ENCODE measurements at regions not wholly inside any gene's neighbourhood (a gene's known extent, or its start where the extent isn't known, plus 50 kb on each side); places are given as distances from the start of the nearest gene placed in this dataset.
A peak's percentile ranks its signal among the peaks of the same experiment; 100 is the strongest.

- H3K4me3 ChIP-seq: no peak overlapping the region
- RAD21 ChIA-PET (ENCODE audit: unreplicated experiment): interaction anchor here (0.8 to 1.5 kb wide), 3 partner anchors 9 to 79 kb away, joined by 3 to 5 read pairs (median 4); no protein-coding TSS in a partner anchor
- no peak overlapping the region for H3K27ac ChIP-seq (ENCODE audit: control insufficient read depth, insufficient read depth)
- H4K20me1 ChIP-seq (ENCODE audit: control insufficient read depth, insufficient read depth): no peaks in the 10 kb centered on the region
- CTCF ChIA-PET: interaction anchor here (1.2 to 1.5 kb wide), 2 partner anchors 14 to 22 kb away, joined by 3 read pairs; no protein-coding TSS in a partner anchor
- 47% methylated on average over 2 of the region's 2 CpGs for WGBS (ENCODE audit: insufficient coverage, insufficient replicate concordance, low lambda C conversion rate, missing lambda C conversion rate)
- no peaks in the 10 kb centered on the region for H3K79me2 ChIP-seq (ENCODE audit: control insufficient read depth, insufficient read depth, low read length)
- in situ Hi-C loops (cut with MboI): no loop called here
- BruUV-seq (replicated peaks): no TSS peak
- peak; percentile 14; the same call in 2 of the 3 replicates for ATAC-seq
- H3K4me2 ChIP-seq (ENCODE audit: control insufficient read depth, insufficient read depth): no peak overlapping the region
- H3K9me3 ChIP-seq (replicated peaks; ENCODE audit: control insufficient read depth, insufficient read depth, low read length): no peaks in the 10 kb centered on the region
- TF ChIP-seq PAX5 (IDR thresholded peaks at IDR 0.05; ENCODE audit: borderline replicate concordance, low read depth, low read length): no peak
- TF ChIP-seq FOXK2 (IDR thresholded peaks at IDR 0.05): no peak
- TF ChIP-seq ZBTB40 (IDR thresholded peaks at IDR 0.05; ENCODE audit: borderline replicate concordance): no peak
- TF ChIP-seq RBBP5 (conservative IDR thresholded peaks at IDR 0.05): no peak
- no peak for TF ChIP-seq MLLT1 (IDR thresholded peaks at IDR 0.05)
- no peak for TF ChIP-seq ZNF592 (IDR thresholded peaks at IDR 0.05)
- TF ChIP-seq RB1 (IDR thresholded peaks at IDR 0.05; ENCODE audit: borderline replicate concordance): no peak
- no peak for TF ChIP-seq LARP7 (IDR thresholded peaks at IDR 0.05)
- H3K9ac ChIP-seq (ENCODE audit: control insufficient read depth, insufficient read depth, low read length): no peak overlapping the region
- intact Hi-C loops (cut with micrococcal nuclease; ENCODE audit: unreplicated experiment): no loop called here
- H3K27me3 ChIP-seq (replicated peaks in 1 of 2; ENCODE audit: control insufficient read depth in 2 of 2, insufficient read depth in 2 of 2, low read length in 1 of 2): no peaks in the 10 kb centered on the region
- no peaks in the 10 kb centered on the region for H3K4me1 ChIP-seq (ENCODE audit: control insufficient read depth, insufficient read depth, low read length)
- POLR2A ChIA-PET: no interaction called here
- H2AFZ ChIP-seq (ENCODE audit: control insufficient read depth, low read depth, low read length): no peak overlapping the region
- FAIRE-seq: no peak
- SMC1A ChIA-PET (ENCODE audit: uncharacterized antibody, unreplicated experiment): interaction anchor here (0.7 to 7.4 kb wide), 8 partner anchors 7 to 219 kb away, joined by 3 to 56 read pairs (median 4); no protein-coding TSS in a partner anchor
- H3K36me3 ChIP-seq (ENCODE audit: control insufficient read depth in 2 of 2, insufficient read depth in 2 of 2, low read length in 1 of 2): no peaks in the 10 kb centered on the region
- no peak for DNase-seq (ENCODE audit: low read depth, low spot score)
These were observed 888.9 kb downstream of the PCDH18 start for GRCh38 chr4:136643416-136643815.
